AG04450 (cell line): ENCODE measurements at regions not wholly inside any gene's neighbourhood (a gene's known extent, or its start where the extent isn't known, plus 50 kb on each side); places are given as distances from the start of the nearest gene placed in this dataset.

ENCODE experiments used
- CTCF ChIA-PET: fragments of 300-600, 350-600 bp; formaldehyde crosslinking; extraction: SDS; loops from one replicate; lab custom pipeline; 2022; ENCODE audit warnings: antibody characterized with exemption, inconsistent platforms; lab: Charles Lee
- POLR2A ChIA-PET: fragments of 350-600 bp; formaldehyde crosslinking; extraction: SDS; loops from one replicate; lab custom pipeline; 2021; ENCODE audit warnings: antibody characterized with exemption, inconsistent platforms; lab: Yijun Ruan, JAX
- DNase-seq: peaks from one replicate; pipeline ENCODE4 v3.0.0-alpha.2; 2011; ENCODE audit warnings: low read depth, low spot score
- H3K27ac ChIP-seq: one replicate; pipeline ENCODE4 v1.5.1; 2012; ENCODE audit warnings: low read depth, low read length, control low read depth
- H3K27me3 ChIP-seq: one replicate; pipeline ENCODE4 v1.6.0; 2012; ENCODE audit warnings: low read length; ENCODE audit not compliant: control insufficient read depth, insufficient read depth
- H3K4me3 ChIP-seq: 2 replicates; pipeline ENCODE4 v1.5.1; 2011; ENCODE audit warnings: mild to moderate bottlenecking, low read depth, low read length, control low read depth
- H3K9me3 ChIP-seq: 2 replicates; pipeline ENCODE4 v1.5.1; 2012; ENCODE audit warnings: low read length; ENCODE audit not compliant: control insufficient read depth, insufficient read depth
- TF ChIP-seq, protein P1 (sequence below): IDR thresholded peaks from 2 replicates; pipeline ENCODE4 v1.5.1; 2011; ENCODE audit warnings: low read depth, low read length, control low read depth, inconsistent platforms

DNA sequence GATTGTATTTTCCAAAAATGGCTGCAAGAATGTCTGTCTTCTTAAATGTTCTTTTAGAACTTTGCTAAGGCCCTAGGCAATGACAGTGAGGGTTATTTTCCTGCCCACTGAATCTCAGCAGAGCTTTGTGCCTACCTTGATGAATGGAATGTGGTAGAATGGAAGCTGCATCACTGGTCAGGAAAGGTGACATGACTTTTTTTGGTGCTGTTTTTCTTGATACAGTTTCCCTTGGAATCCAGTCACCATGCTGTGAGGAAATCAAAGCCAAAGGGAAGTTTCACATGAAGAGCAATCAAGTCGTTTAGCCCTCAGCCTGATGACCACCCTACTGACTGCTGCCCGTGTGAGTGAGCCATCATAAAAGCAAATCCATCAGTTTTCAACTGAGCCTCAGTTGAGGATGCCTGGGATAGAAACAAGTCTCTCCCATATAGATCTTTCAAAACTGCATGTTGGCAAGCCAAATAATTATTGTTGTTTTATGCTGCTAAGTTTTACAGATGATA, 886.0 kb upstream of the FBXO33 start:
- no peak for DNase-seq
- ChIA-PET CTCF (no interaction called here), POLR2A (no interaction called here)
- Histone ChIP-seq H3K27ac (no peak overlapping the region), H3K9me3 (peaks cover 4% of the 10 kb centered on the region; the same call in 1 of the 2 replicates), H3K4me3 (no peak overlapping the region), H3K27me3 (no peaks in the 10 kb centered on the region)
- TF ChIP-seq, protein P1, sequence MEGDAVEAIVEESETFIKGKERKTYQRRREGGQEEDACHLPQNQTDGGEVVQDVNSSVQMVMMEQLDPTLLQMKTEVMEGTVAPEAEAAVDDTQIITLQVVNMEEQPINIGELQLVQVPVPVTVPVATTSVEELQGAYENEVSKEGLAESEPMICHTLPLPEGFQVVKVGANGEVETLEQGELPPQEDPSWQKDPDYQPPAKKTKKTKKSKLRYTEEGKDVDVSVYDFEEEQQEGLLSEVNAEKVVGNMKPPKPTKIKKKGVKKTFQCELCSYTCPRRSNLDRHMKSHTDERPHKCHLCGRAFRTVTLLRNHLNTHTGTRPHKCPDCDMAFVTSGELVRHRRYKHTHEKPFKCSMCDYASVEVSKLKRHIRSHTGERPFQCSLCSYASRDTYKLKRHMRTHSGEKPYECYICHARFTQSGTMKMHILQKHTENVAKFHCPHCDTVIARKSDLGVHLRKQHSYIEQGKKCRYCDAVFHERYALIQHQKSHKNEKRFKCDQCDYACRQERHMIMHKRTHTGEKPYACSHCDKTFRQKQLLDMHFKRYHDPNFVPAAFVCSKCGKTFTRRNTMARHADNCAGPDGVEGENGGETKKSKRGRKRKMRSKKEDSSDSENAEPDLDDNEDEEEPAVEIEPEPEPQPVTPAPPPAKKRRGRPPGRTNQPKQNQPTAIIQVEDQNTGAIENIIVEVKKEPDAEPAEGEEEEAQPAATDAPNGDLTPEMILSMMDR, result no peak

GRCh38 chr14:40317690-40318089, 885.5 kb upstream of the FBXO33 start:
- Histone ChIP-seq H3K4me3 (no peak overlapping the region), H3K27ac (no peak overlapping the region), H3K9me3 (peaks cover 4% of the 10 kb centered on the region; the same call in 1 of the 2 replicates), H3K27me3 (no peaks in the 10 kb centered on the region)
- no peak for DNase-seq
- TF ChIP-seq, protein P1, result no peak
- CTCF ChIA-PET, result no interaction called here
- POLR2A ChIA-PET, result no interaction called here

DNA sequence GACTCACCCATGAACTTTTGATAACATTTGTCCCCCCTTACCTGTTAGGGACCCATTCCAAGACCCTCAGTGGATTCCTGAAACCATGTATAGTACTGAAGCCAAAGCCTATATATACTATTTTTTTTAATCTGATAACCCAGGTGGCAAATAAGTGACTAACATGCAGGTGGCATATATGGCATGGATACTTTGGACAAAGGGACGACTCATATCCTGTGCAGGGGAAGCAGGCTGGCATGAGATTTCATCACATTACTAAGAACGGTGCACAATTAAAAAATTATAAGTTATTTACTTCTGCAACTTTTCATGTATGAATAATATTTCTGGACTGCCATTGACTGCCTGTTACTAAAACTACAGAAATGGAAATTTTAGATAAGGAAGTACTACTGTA, 880.1 kb upstream of the FBXO33 start:
- TF ChIP-seq, protein P1, result no peak
- CTCF ChIA-PET, result no interaction called here
- POLR2A ChIA-PET, result no interaction called here

GRCh38 chr14:40309124-40309523, 876.9 kb upstream of the FBXO33 start:
- H3K4me3 ChIP-seq, result no peak overlapping the region
- DNase-seq, result no peak
- no peak overlapping the region for H3K27ac ChIP-seq
- H3K9me3 ChIP-seq, result 0 out of 2 replicates have a peak, but pooled peaks cover 3% of the 10 kb centered on the region
- H3K27me3 ChIP-seq, result no peaks in the 10 kb centered on the region
- TF ChIP-seq, protein P1, result no peak
- ChIA-PET POLR2A (no interaction called here), CTCF (no interaction called here)

More for the DNA sequence above, 880.1 kb upstream of the FBXO33 start:
- no peak overlapping the region for H3K27ac ChIP-seq
- H3K27me3 ChIP-seq, result no peaks in the 10 kb centered on the region
- no peak overlapping the region for H3K4me3 ChIP-seq
- H3K9me3 ChIP-seq, result 0 out of 2 replicates have a peak, but pooled peaks cover 3% of the 10 kb centered on the region
- no peak for DNase-seq

GRCh38 chr14:40308240-40308639, 876.0 kb upstream of the FBXO33 start:
- no peak overlapping the region for H3K4me3 ChIP-seq
- TF ChIP-seq, protein P1, result no peak
- CTCF ChIA-PET, result no interaction called here
- H3K27ac ChIP-seq, result no peak overlapping the region
- POLR2A ChIA-PET, result no interaction called here
- H3K27me3 ChIP-seq, result no peaks in the 10 kb centered on the region
- DNase-seq, result no peak
- 0 out of 2 replicates have a peak, but pooled peaks cover 3% of the 10 kb centered on the region for H3K9me3 ChIP-seq
